HG03354 (cell line): ENCODE measurements at regions not wholly inside any gene's neighbourhood (a gene's known extent, or its start where the extent isn't known, plus 50 kb on each side); places are given as distances from the start of the nearest gene placed in this dataset.
A peak's percentile ranks its signal among the peaks of the same experiment; 100 is the strongest.

Experiments used
- ATAC-seq: cut with Tn5 transposase; IDR thresholded peaks from one replicate; pipeline ENCODE4 v1.9.1; 2021; ENCODE audit warnings: mild to moderate bottlenecking; ENCODE audit not compliant: unreplicated experiment, poor library complexity, severe bottlenecking

GRCh38 chr4:20351360-20352162, 99.9 kb downstream of the SLIT2 start:
- ATAC-seq, result no peak

GRCh38 chr4:20352163-20352431, 100.4 kb downstream of the SLIT2 start:
- ATAC-seq, result no peak

GRCh38 chr4:20353646-20354045, 101.9 kb downstream of the SLIT2 start:
- no peak for ATAC-seq

GRCh38 chr4:20354120-20354519, 102.4 kb downstream of the SLIT2 start:
- no peak for ATAC-seq

- no peak for ATAC-seq
These were observed 104.9 kb downstream of the SLIT2 start for GRCh38 chr4:20356565-20356964.

- no peak for ATAC-seq
These were observed 106.4 kb downstream of the SLIT2 start for GRCh38 chr4:20358110-20358509.

GRCh38 chr4:20359692-20360091, 108.0 kb downstream of the SLIT2 start:
- peak; percentile 70 for ATAC-seq

- ATAC-seq, result no peak
These were observed 110.4 kb downstream of the SLIT2 start for GRCh38 chr4:20362148-20362547.

- ATAC-seq, result no peak
These were observed 113.3 kb downstream of the SLIT2 start for GRCh38 chr4:20364969-20365368.

GRCh38 chr4:20367446-20367845, 115.7 kb downstream of the SLIT2 start:
- ATAC-seq, result no peak

- no peak for ATAC-seq
These were observed 117.2 kb downstream of the SLIT2 start for GRCh38 chr4:20368926-20369325.

GRCh38 chr4:20370274-20370673, 118.6 kb downstream of the SLIT2 start:
- no peak for ATAC-seq

GRCh38 chr4:20376070-20376469, 124.4 kb downstream of the SLIT2 start:
- no peak for ATAC-seq

GRCh38 chr4:20378181-20378580, 126.5 kb downstream of the SLIT2 start:
- ATAC-seq, result no peak

GRCh38 chr4:20381005-20381404, 129.3 kb downstream of the SLIT2 start:
- ATAC-seq, result no peak

GRCh38 chr4:20383283-20383682, 131.6 kb downstream of the SLIT2 start:
- ATAC-seq, result no peak

GRCh38 chr4:20383969-20384368, 132.3 kb downstream of the SLIT2 start:
- ATAC-seq, result no peak

GRCh38 chr4:20384456-20384855, 132.8 kb downstream of the SLIT2 start:
- ATAC-seq, result no peak

GRCh38 chr4:20386001-20386740, 134.5 kb downstream of the SLIT2 start:
- no peak for ATAC-seq

GRCh38 chr4:20386906-20387305, 135.2 kb downstream of the SLIT2 start:
- ATAC-seq, result no peak

- no peak for ATAC-seq
These were observed 139.5 kb downstream of the SLIT2 start for GRCh38 chr4:20391198-20391597.
